ENCODE measurements at regions not wholly inside any gene's neighbourhood (a gene's known extent, or its start where the extent isn't known, plus 50 kb on each side); places are given as distances from the start of the nearest gene placed in this dataset.

DNA sequence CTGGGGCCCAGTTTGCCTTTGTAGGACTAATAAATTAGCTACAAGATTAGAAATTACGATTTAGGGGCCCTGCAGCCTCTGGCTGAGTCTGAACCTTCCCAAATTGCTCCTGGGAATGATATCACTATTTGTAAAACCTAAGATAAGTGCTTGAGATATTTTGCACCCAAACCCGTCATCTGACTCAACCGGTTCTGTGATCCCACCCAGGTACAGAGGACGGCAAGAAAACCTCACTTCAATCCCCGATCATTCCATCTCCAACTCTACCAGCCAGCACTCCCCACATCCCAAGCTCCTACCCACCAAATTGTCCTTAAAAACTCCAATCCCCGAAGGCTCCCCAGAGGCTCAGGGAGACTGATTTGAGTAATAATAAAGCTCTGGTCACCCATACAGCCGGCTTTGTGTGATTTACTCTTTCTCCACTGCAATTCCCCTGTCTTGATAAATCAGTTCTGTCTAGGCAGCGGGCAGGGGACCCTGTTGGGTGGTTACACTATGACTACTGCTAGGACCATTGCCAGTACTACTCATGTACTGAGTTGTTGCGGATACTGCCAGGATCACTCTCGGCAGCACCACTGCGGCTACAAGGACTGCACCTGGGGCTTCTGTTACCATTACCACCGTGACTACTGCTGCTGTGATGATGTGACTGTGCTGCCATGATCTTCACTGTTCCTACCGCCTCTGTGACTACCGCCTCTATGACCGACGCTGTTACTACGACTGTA, 73.1 kb downstream of the IRF8 start:
- no peak for DNase-seq

DNA sequence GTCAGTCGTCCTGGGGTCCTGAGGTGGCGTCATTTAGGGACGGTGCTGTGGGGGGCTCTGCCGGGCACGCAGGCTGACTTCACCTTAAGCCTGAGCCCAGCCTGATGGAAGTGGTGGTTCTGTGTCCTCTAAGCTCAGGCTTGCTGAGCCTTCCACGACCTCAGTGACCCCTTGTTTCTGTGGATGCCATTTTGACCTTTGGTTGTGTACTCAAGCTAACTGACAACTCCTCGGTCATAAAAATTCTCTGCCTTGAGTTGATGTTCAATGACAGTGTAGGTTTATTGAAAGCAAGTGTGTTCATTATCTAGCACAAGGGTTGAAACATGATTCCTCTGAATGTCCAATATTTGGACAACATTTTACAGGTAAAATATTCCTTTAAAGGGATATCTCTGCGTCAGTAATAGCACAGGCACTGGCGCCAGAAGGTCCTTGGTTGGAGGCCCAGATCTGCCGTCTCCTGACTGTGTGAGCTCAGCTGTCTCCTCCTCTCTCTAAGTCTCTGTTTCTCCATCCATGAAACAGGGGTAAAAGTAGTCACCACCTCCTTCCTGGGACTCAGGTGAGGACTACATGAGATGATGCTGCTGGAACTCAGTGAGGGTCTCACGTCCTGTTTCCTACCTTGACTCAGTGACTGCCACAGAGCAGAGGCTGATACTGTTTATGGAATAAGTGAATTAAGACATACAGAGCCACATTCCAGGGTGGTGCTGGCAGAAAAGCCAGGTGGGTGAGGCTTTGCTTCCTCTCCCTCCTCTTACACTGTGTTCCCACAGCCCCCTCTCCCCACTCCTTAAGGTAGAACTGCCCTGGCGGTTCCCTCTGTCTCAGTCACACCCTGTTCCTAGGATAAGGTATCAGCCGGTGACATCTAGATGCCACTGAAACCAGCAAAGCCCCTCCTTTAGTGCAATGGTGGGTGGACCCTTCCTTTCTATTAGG, 75.7 kb downstream of the IRF8 start:
- DNase-seq: no peak

DNA sequence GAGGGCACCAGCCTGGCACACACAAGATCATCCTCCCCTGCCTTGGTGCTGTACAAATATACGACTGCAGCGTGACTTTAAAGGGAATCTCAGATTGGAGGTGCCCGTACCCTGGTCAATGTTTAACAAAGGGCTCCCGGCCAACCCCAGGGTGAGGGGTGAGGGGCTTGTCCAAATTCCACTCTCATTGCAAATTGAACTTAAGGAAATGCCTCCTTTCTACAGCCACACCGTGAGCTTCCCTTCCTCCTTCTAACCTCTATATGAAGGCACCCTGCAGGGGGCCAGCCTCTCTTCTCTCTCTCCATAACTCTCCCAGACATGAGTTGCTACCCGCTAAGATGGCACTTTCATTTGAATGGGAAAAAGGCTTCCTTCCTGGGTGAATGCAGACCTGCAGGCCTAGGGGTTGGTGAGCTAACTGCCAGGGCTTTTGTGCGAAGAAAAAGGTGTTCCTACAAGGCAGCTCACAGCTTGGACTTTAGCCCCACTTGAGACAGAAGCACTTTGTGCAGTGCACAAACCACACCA, 76.6 kb downstream of the IRF8 start:
- no peak for DNase-seq

DNA sequence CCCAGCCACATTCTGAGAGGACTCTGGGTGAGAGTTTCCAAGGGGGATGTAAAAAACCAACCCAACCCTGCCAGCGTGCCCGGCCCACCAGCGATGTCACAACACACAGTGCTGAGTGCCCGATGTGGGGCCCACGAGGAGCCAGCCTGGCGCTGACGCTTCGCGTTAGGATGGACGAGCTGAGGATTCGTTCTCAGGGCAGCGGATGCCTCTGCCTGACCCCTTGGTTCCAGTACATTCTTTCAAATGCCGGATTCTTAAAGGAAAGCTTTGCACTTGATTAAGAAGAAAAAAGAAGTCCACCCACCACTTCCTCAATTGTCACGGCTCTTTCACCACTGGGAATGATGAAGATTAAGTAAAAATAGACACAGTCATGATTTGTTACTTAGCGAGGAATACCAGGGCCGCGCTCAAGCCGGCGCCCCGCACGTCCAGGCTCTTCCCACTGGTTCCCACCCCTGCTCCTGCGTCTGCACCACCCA, 79.4 kb downstream of the IRF8 start:
- DNase-seq: no peak

DNA sequence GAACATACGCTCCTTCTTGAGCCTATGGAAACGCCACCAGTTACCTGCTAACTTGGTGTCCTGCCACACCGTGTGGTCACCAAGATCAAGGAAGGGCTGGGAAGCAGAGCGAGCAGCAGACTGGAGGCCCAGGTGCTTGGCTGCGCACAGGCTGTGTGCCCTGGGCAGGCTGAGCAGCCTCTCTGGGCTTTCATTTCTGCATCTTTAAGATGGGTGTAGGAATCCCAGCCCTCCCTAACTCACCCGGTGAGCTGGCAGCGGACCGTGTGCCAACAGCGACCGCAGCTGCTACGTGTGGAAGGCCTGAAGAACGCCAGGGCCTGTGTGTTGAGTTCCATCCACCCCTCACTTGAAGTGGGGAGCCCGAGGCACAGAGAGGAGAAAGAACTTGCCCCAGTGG, 80.0 kb downstream of the IRF8 start:
- no peak for DNase-seq

DNA sequence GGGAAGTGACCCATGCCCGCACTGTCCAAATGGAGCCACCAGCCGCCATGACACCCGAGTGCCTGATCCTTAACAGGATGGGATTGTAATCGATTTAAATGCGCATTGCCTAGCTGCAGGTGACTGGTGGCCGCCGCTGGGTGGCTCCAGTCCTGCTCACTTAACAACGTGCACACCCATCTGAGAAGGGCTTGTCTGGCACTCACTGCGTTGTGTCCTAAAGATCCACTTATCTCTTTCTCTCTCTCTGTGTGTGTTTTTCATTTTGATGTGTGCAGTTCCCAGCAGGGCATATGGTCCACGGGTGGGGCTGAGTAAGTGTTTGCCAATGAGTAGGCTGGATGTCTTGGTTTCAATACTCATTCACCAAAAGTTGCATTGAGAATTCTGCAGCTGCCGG, 80.6 kb downstream of the IRF8 start:
- peak in 1 of 2 experiments; percentile 35 for DNase-seq

DNA sequence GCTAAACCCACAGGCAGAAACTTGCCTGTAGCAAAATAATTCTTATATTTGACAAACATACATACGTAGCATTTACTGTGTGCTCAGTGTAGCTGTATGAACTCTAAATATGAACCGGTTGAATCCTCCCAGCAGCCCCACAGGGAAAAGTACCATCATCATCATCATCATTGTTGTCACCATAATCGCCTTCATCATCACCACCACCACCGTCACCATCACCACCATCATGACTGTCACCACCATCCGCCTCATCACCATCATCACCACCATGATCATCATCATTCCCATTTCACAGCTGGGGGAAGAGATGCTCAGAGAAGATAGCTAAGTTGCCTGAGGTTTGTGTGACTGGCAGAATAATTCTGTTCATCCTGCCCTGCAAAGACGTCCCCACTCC, 81.7 kb downstream of the IRF8 start:
- DNase-seq: no peak

DNA sequence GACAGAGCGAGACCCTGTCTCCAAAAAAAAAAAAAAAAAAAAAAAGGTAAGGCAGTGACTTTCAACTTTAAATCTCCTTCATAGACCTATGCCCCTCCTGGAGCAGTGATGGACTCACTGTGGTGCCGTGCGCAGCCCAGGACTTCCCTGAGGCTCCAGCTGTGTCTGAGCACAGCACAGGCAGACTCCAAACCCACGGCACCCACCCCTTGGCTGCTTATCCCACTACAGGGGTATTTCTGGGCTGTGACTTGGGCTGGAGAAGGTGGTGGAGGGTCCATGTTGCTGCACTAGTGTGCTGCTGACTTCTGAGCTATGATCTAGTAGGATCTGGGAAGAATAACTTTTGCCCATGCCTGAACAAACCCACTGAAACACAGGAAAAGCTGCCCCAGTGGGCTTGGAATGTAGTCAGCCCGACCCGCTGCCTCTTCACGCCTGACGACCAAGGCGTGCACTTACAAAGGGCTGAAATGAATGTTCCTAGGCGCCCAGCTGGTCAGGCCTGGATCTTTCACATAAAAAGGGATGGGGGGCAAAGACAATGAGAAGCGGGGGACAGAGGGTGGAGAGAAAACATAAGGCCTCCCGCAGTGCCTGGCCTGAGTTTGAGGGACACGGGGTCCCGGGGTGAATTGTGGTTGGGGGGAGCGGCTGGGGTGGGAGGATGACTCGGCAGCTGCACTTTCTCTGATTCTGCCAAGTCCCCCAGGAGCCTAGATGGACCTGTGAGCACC, 83.0 kb downstream of the IRF8 start:
- DNase-seq: no peak

DNA sequence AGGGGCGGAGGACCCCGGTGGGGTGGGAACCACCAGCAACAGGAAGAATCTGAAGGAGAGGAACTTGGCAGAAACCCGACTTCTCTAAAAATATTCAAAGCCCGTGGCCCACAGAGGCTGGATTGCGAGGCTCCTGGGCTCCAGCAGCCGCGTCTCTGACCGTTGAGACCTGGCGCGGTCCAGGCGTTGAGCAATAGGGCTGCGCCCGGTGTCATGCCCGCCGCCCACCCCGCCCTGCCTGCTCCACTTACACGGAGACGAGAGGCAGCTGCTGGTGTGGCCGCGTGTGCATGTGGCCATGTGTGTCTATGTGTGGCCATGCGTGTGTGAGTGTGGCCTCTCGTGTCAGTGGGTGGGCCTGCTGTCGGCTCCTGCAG, 83.6 kb downstream of the IRF8 start:
- DNase-seq: no peak

DNA sequence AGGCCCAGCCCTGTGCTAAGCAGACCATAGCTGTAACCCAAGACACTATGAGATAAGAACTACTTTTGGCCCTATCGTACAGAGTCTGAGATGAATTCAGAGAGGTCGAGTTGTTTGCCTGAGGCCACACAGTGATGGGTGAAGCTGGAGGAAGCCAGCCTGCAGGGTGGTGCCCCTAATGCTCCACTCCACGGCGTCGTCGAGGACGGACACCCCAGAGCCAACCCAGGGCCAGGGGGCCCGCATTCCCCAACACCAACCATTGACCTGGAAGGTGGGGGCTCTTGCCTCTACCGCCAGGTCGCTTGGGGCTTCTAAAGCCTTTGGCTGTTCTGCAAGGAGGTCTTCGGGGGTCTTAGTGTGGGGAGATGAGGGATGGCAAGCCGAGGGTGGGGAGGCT, 84.1 kb downstream of the IRF8 start:
- DNase-seq: no peak

DNA sequence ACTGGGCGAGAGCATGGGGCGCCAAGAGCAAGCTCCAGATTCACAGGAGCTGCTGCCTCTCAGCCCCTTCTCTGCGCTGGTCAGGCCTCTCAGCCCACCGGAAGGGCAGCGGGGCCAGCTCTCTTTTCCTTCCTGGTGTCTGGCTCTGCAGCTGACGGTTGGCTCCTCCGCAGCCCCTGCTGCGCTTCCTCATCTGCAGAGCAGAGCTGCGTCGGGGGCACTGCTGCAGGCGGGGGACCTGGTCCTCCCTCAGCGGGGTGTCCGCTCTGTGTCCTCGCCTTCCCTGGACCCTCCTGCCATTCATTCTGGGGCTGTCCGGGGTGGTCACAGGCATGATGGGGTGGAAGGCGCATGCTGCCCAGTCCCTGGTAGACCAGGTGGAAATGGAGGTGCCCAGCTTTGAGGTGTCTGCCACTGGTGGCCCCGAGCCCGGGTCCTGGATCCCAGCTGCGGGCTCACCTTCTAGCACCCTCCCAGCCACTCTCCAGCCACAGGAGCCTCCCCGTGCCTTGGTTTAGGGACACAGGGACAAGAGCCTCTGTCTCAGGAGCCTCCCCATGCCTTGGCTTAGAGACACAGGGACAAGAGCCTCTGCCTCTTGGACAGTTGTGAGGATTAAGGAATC, 84.8 kb downstream of the IRF8 start:
- no peak for DNase-seq

DNA sequence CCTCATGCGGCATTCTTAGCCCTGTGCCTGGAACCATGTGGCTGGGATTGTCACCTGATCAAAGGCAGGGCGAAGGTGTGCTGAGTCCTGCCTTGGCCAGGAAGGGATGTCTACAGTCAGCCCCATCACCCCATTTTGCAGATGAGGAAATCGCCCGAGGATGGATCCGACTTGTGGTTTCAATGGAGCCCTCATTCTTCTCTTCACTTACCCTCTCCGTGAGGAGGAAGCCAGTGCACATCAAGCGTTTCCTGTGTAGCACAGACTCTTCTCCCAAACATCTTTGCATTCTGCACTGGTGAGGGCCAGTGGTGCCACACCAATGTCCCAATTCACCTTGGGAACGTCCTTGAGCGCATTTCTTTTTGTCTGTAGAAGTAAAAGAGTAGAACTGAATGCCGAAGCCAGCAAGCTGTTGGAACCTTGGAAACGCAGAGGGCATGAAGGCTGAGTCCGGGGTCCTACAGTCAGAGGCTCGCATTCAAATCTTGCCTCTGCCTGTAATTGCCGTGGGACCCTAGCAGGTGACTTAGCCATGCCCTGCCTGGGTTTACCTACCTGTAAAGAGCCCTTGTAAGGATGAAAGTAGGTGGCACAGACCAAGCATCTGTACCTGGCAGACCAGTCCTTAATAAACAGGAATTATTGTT, 85.4 kb downstream of the IRF8 start:
- DNase-seq: no peak

DNA sequence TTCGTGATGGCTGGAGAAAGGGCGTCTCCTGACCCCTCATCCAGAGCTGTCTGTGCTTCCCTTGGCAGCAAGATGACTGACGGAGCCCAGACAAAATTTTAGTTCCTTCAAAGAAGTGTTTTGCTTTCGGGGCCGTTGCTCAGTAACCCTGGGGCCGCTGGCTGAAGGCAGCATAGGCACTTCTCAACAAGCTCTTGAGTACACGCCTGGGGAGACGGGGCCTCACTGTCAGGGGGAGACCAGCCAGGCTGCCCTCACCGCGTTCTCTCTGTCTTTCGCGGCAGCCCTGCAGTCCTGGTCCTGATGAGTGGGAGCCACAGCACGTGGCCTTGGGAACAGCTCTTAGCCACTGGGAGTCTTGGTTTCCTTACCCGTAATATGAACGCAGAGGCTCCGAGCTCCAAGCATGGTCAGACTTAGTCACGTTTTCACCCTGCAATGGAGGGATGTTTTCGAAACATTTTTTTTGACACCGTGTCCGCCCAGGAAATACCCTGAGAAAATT, 86.0 kb downstream of the IRF8 start:
- DNase-seq: no peak

DNA sequence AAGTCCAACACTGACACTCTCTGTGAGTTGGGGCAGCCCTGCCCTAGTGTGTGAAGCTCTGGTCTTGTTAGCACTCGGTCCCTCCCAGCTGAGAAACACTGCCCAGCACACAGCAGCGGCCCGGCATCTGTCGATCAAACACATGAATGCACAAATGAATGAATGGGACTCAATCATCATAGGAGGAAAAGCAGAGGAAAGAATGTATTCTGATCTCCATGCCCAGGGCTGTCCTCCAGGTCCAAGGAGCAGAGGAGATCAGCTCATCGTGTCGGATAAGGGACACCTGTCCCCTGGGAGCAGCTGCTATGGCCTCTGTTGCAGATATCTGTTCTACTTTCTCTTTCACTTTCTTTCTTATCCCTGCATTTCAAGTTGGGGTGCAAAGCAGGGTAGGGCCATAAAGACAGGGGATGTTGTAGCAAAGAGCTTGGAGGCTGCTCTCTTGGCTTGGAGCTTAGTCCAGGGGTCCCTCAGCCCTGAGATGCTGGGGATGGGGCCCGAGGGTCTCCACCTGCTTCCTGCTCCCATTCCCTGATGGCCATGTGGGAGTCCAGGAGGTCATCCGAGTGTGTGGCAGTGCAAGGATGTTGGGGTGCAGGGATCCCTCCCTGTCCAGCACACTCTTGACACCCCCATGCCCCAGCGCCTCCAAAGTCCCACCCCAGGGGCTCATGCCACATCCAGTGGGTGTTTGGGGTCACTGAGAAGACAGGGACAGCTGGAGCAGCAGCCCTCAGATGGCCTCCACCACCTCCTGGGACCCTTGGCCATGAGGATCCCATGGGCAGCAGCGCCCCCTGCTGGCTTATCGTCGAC, 88.2 kb downstream of the IRF8 start:
- DNase-seq: peak in 1 of 2 experiments; percentile 17

DNA sequence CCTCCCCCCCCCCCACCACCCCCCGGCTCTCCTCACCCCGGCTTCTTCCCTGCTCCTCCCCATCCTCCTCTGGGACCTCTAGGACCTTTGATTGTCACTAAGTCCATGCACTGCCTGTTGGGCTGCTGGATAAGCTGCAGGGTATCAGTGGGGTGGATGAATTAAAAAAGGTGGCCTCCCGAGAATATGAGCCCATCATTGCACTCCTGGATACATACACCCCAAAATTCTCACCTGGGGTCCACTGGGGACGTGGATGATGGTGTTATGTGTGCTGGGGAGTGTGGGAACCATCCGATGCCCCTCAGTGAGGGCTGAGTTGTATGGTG, 88.8 kb downstream of the IRF8 start:
- no peak for DNase-seq

DNA sequence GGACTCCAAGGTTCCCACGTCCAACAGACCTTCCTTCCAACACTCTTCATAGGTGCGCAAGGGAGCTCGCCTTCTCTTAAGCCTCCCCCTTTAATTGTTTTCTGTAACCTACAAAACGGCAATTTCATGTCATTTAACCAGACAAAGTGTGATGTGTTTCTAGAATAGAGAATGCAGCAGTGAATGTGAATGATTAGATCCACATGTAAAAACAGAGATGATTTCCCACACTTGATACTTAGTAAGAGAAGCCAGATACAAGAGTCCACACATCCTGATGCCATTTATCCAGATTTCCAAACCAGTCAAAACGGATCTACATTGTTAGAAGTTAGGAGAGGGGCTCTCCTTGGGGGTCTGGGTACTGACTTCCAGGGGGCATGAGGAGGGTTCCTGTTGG, 89.3 kb downstream of the IRF8 start:
- DNase-seq: no peak

DNA sequence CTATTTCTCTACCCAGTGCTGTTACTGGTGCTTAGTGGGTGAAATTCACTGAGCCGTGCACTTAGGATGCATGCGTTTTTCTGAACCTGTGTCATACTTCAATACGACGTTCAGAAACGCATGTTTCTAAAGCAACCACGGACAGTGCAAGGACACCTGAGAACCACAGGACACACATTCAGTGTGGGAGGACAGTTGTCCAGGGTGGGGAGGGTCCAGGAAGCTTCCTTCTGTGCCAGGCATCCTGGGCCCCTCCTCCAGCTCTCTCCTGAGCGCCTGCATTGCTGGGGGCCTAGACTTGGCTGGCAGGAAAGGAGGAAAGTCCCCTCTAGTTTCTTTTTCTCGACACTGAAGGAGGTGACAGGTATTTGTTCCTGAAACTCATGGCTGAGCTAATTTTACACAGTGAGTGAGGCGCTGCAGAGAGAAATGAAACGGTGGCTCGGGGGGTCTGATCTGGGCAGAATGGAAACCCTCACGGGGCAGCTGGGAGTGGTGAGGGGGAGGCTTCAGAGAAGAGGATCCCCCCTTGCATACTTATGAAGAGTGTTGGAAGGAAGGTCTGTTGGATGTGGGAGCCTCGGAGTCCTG, 89.9 kb downstream of the IRF8 start:
- DNase-seq: no peak

DNA sequence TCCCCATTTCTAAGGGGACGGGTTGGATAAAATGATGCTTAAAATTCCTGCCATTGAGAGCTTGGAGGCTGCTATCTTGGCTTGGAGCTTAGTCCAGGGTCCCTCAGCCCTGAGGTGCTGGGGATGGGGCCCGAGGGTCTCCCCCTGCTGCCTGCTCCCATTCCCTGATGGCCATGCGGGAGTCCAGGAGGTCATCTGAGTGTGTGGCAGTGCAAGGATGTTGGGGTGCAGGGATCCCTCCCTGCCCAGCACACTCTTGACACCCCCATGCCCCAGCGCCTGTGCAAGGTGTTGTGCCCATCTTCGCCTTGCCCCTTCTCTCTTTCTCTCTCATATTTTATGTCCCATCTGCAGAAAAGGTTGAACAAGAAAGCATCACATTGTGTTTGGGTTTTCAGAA, 90.4 kb downstream of the IRF8 start:
- no peak for DNase-seq

DNA sequence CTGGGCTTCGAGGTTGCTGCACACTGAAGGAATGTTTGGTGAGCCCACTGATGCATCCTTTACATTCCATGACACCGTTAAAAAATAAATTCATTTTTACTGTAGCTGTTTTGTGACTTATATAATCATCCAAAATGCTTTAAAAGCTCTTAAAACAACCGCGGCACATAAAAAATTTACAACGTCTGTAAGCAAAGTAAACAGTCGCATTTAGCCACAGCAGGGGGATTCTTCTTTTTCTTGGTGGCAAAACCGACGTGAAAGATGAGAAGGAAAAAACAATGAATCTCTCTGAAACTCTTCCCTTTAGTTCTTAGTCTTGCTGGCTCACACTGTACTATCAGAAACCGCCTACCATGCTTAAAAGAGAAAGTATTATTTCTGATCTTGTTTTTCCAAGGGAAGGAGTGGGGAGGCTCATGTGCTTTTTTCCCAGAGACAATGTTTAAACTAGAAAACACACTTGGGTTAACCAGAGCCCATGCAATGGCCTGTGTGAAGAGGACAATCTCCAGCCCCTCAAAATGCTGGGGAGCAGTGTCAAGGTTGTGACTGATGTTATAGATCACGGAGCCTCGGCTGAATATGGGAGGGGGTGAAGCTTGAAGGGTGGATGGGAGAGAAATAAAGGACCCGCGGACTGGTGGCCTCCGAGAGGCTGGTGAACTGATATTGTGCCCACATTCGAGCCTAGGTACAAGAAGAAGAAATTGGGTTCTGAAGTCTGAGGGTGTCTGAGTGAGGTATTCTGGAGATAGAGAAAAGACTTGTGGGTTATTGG, 91.1 kb downstream of the IRF8 start:
- no peak for DNase-seq

DNA sequence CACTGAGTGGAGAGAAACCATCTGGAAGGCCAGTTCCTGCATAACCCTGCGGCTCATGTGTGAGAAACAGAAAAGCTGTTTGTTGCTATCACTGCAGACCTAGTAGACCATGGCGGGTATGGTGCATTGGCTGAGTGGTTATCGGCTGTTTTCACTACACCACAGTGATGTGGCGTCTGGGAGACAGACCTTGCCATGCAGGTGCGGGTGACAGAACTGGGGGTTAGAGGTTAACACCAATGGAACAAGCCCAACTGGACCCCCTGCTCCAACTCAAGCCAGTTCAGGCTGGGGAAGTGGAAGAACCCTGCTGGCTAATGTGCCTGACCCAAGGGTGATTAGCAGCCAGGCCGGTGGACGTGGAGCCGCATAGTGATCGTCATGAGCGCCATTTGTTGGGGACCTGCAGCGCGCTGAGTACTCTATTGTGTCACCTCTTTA, 91.9 kb downstream of the IRF8 start:
- no peak for DNase-seq

Data from NCI-H526 (cell line).